ENCODE measurements at regions not wholly inside any gene's neighbourhood (a gene's known extent, or its start where the extent isn't known, plus 50 kb on each side); places are given as distances from the start of the nearest gene placed in this dataset.

- peak overlapping the region; percentile 69 for H3K27ac ChIP-seq
- DNase-seq: no peak
- no peaks in the 10 kb centered on the region for H3K36me3 ChIP-seq (replicated peaks)
- no peak overlapping the region for H3K4me3 ChIP-seq (ENCODE audit: low read depth, low read length)
- H3K27me3 ChIP-seq (replicated peaks): no peaks in the 10 kb centered on the region
- TF ChIP-seq CTCF (IDR thresholded peaks at IDR 0.05; ENCODE audit: low read depth, low read length, missing control alignments): no peak
- in situ Hi-C loops (cut with HindIII; ENCODE audit: low pct_ligation_motif_present, low sequenced_read_pairs): no loop called here
These were observed 150.3 kb downstream of the AHR start for GRCh38 chr7:17448479-17449423.

- in situ Hi-C loops (cut with HindIII; ENCODE audit: low pct_ligation_motif_present, low sequenced_read_pairs): no loop called here
- TF ChIP-seq CTCF (IDR thresholded peaks at IDR 0.05; ENCODE audit: low read depth, low read length, missing control alignments): no peak
- DNase-seq: no peak
- no peak overlapping the region for H3K4me3 ChIP-seq (ENCODE audit: low read depth, low read length)
- no peak overlapping the region for H3K27ac ChIP-seq
- H3K36me3 ChIP-seq (replicated peaks): no peaks in the 10 kb centered on the region
- no peaks in the 10 kb centered on the region for H3K27me3 ChIP-seq (replicated peaks)
These were observed 158.1 kb downstream of the AHR start for GRCh38 chr7:17456541-17456940.

- no peak for DNase-seq
- in situ Hi-C loops (cut with HindIII; ENCODE audit: low pct_ligation_motif_present, low sequenced_read_pairs): no loop called here
- H3K4me3 ChIP-seq (ENCODE audit: low read depth, low read length): no peak overlapping the region
- no peak overlapping the region for H3K27ac ChIP-seq
- no peak for TF ChIP-seq CTCF (IDR thresholded peaks at IDR 0.05; ENCODE audit: low read depth, low read length, missing control alignments)
- no peaks in the 10 kb centered on the region for H3K27me3 ChIP-seq (replicated peaks)
- no peaks in the 10 kb centered on the region for H3K36me3 ChIP-seq (replicated peaks)
These were observed 161.5 kb downstream of the AHR start for GRCh38 chr7:17460001-17460400.

- no peaks in the 10 kb centered on the region for H3K36me3 ChIP-seq (replicated peaks)
- no peak for DNase-seq
- TF ChIP-seq CTCF (IDR thresholded peaks at IDR 0.05; ENCODE audit: low read depth, low read length, missing control alignments): no peak
- no peaks in the 10 kb centered on the region for H3K27me3 ChIP-seq (replicated peaks)
- H3K27ac ChIP-seq: no peak overlapping the region
- no peak overlapping the region for H3K4me3 ChIP-seq (ENCODE audit: low read depth, low read length)
- in situ Hi-C loops (cut with HindIII; ENCODE audit: low pct_ligation_motif_present, low sequenced_read_pairs): no loop called here
These were observed 162.2 kb downstream of the AHR start for GRCh38 chr7:17460665-17461064.

- no peaks in the 10 kb centered on the region for H3K36me3 ChIP-seq (replicated peaks)
- H3K27ac ChIP-seq: no peak overlapping the region
- no peak overlapping the region for H3K4me3 ChIP-seq (ENCODE audit: low read depth, low read length)
- in situ Hi-C loops (cut with HindIII; ENCODE audit: low pct_ligation_motif_present, low sequenced_read_pairs): no loop called here
- no peaks in the 10 kb centered on the region for H3K27me3 ChIP-seq (replicated peaks)
- DNase-seq: no peak
- no peak for TF ChIP-seq CTCF (IDR thresholded peaks at IDR 0.05; ENCODE audit: low read depth, low read length, missing control alignments)
These were observed 163.7 kb downstream of the AHR start for GRCh38 chr7:17462131-17462631.

All from brain microvascular endothelial cell (primary cell).